GM12874 (cell line): ENCODE measurements at regions not wholly inside any gene's neighbourhood (a gene's known extent, or its start where the extent isn't known, plus 50 kb on each side); places are given as distances from the start of the nearest gene placed in this dataset.

Experiments used
- TF ChIP-seq, protein P1 (sequence below): IDR thresholded peaks from 2 replicates; pipeline ENCODE4 v1.5.1; 2011; ENCODE audit warnings: low read depth, mild to moderate bottlenecking, control low read depth, low read length, moderate library complexity; ENCODE audit not compliant: insufficient read depth

GRCh38 chr6:22825210-22825609 is 255.8 kb downstream of the HDGFL1 start:
- TF ChIP-seq, protein P1, sequence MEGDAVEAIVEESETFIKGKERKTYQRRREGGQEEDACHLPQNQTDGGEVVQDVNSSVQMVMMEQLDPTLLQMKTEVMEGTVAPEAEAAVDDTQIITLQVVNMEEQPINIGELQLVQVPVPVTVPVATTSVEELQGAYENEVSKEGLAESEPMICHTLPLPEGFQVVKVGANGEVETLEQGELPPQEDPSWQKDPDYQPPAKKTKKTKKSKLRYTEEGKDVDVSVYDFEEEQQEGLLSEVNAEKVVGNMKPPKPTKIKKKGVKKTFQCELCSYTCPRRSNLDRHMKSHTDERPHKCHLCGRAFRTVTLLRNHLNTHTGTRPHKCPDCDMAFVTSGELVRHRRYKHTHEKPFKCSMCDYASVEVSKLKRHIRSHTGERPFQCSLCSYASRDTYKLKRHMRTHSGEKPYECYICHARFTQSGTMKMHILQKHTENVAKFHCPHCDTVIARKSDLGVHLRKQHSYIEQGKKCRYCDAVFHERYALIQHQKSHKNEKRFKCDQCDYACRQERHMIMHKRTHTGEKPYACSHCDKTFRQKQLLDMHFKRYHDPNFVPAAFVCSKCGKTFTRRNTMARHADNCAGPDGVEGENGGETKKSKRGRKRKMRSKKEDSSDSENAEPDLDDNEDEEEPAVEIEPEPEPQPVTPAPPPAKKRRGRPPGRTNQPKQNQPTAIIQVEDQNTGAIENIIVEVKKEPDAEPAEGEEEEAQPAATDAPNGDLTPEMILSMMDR, result no peak

DNA sequence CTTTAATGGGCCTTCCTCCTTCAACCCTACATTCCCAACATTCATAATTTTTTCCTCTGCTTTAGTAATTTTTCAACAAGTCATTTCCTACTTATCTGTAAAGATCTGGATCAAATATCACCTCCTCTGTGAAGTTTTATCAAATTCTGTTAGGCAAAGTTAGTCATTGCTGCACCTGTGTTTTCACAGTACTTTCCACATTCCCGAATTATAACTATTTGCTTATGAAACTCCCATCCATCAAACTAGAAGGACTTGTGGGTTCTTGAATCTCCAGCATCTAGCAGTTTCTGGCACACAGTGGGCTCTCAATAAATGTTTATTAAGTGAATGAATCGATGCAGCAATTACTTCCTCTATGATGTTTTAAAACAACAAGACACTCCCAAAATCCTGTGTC is 257.6 kb downstream of the HDGFL1 start:
- TF ChIP-seq, protein P1, result no peak

- TF ChIP-seq, protein P1, result no peak
Observed at GRCh38 chr6:22827760-22828159, 258.4 kb downstream of the HDGFL1 start.

DNA sequence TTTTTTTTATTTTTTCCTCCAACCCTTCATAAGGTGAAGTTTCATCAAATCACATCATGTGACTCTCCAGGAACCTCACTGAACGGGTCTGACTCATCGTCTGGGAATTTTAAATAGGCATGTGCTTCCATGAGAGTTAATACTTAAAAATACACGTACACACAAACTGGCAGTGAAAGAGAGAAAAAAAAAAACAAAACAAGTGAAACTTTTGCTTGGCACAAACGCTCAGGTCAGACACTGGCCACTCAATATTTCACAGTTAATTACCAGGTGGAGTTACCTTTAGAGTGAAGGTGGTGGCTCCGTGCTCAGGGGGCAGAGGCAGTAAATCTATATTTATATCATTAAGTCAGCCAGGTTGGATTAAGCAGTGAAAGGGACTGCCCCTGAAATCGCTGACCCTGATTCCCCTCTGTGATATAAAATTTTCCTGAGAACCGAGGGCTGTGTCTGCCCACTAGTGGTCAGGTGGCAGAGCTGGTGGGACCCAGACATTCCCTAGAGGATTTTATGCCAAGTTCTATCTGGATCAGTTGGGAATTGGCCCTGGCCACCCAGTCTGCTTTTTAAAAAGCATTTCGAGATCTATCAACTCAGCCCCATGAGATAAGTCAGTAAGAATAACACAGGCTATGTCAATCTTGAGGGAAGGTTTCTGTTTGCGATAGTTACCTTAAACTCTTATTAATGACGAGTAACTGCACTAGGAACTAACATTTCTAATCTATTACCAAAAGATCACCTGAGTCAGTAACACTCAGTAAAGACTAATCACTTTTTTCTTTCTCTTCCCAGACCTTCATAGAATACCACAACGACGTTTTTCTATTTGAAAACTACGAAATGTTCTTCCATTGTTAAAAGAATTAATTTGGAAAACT is 259.1 kb downstream of the HDGFL1 start:
- TF ChIP-seq, protein P1, result peak; percentile 52

- TF ChIP-seq, protein P1, result no peak
Observed at GRCh38 chr6:22829070-22829469, 259.7 kb downstream of the HDGFL1 start.

GRCh38 chr6:22830463-22830862 is 261.1 kb downstream of the HDGFL1 start:
- TF ChIP-seq, protein P1, result no peak

GRCh38 chr6:22833191-22833590 is 263.8 kb downstream of the HDGFL1 start:
- TF ChIP-seq, protein P1, result no peak
